Colonic mucosa (tissue), 4 donors: ENCODE measurements at regions not wholly inside any gene's neighbourhood (a gene's known extent, or its start where the extent isn't known, plus 50 kb on each side); places are given as distances from the start of the nearest gene placed in this dataset.

Experiments used
- DNase-seq: peaks from one replicate; pipeline ENCODE4 v3.0.0-alpha.2; 2020
- H3K27ac ChIP-seq: fragments of 200-600 bp; one replicate; pipeline ENCODE4 v1.8.0; 2021
- H3K27me3 ChIP-seq: fragments of 200-600 bp; one replicate; pipeline ENCODE4 v1.8.0; 2021
- H3K36me3 ChIP-seq: fragments of 200-600 bp; one replicate; pipeline ENCODE4 v1.8.0; 2021
- H3K4me1 ChIP-seq: fragments of 200-600 bp; one replicate; pipeline ENCODE4 v1.8.0; 2021; ENCODE audit warnings: mild to moderate bottlenecking
- H3K4me3 ChIP-seq: fragments of 200-600 bp; one replicate; pipeline ENCODE4 v1.8.0; 2021
- H3K9ac ChIP-seq, 2 donors: one replicate each; pipeline ENCODE4 v1.7.0; 2013; ENCODE audit warnings: control low read depth in 2 of 2, low read depth in 2 of 2, low read length in 2 of 2
- H3K9me3 ChIP-seq: fragments of 200-600 bp; one replicate; pipeline ENCODE4 v1.8.0; 2021
- CTCF ChIP-seq: fragments of 200-600 bp; IDR thresholded peaks from one replicate; pipeline ENCODE4 v1.8.0; 2022; ENCODE audit warnings: antibody characterized with exemption, mild to moderate bottlenecking
- intact Hi-C: fragments of 100-400 bp; cut with DNase I; formaldehyde crosslinking; loops from one replicate; pipeline ENCODE4 v1.14.1; 2022
- donor health status: healthy.
- donor health status: DM: no; HTN: no; CAD: no.
- donor health status: DM: no; HTN: no; CAD: no.

GRCh38 chr11:127726367-127726766, 725.8 kb upstream of the KIRREL3 start:
- Histone ChIP-seq H3K9ac (no peak overlapping the region), H3K4me3 (no peak overlapping the region), H3K27me3 (no peaks in the 10 kb centered on the region), H3K9me3 (no peaks in the 10 kb centered on the region), H3K27ac (no peak overlapping the region), H3K36me3 (no peaks in the 10 kb centered on the region), H3K4me1 (no peaks in the 10 kb centered on the region)
- no peak for DNase-seq
- TF ChIP-seq CTCF: no peak
- intact Hi-C loops: no loop called here

GRCh38 chr11:127723714-127724113, 723.1 kb upstream of the KIRREL3 start:
- intact Hi-C loops: no loop called here
- H3K4me3 ChIP-seq: no peak overlapping the region
- no peak overlapping the region for H3K27ac ChIP-seq
- DNase-seq: no peak
- TF ChIP-seq CTCF: no peak
- no peaks in the 10 kb centered on the region for H3K4me1 ChIP-seq
- no peaks in the 10 kb centered on the region for H3K27me3 ChIP-seq
- H3K9me3 ChIP-seq: no peaks in the 10 kb centered on the region
- H3K9ac ChIP-seq: no peak overlapping the region
- H3K36me3 ChIP-seq: no peaks in the 10 kb centered on the region

DNA sequence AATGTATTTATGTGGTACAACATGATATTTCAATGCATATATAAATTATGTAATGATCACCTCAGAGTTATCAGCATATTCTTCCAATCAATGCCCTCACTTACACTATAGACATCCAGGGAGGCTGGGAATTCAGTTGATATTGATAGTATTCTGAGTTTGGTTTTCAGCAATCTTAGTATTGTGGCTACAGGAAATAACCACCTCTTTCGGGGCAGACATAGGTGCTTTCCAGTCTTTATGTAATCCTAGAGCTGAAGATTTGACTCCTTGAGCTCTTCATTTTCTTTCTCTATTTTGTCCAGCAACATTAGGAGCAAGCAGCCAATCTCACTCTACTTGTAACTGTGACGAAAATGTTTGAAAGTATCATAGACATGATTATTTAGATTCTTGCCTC, 712.7 kb upstream of the KIRREL3 start:
- Histone ChIP-seq H3K27me3 (no peaks in the 10 kb centered on the region), H3K4me3 (no peak overlapping the region), H3K9me3 (no peaks in the 10 kb centered on the region), H3K9ac (no peak overlapping the region), H3K27ac (no peak overlapping the region), H3K4me1 (no peaks in the 10 kb centered on the region), H3K36me3 (no peaks in the 10 kb centered on the region)
- no peak for DNase-seq
- intact Hi-C loops: no loop called here
- TF ChIP-seq CTCF: no peak

DNA sequence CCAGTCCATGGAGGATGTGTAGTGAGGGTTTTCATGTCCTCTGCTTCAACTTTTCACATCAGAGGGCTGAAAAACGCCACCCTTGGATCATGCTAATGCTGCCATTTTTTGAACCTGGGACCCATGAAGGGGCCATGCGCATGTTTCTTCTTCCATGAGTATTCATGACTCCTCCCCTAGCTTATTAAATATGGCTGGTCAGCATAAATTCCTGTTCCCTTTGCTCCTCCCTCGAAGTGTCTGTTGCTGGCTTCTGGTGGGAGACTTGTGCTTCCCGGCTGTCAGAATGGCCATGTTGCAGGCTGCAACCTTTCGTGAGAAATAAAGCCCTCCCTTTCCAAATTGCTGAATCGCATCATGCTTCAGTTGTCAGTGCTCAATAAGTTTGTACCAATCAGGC, 711.2 kb upstream of the KIRREL3 start:
- intact Hi-C loops: no loop called here
- Histone ChIP-seq H3K4me1 (no peaks in the 10 kb centered on the region), H3K9ac (no peak overlapping the region), H3K4me3 (no peak overlapping the region), H3K36me3 (no peaks in the 10 kb centered on the region), H3K27me3 (no peaks in the 10 kb centered on the region), H3K9me3 (no peaks in the 10 kb centered on the region), H3K27ac (no peak overlapping the region)
- no peak for DNase-seq
- no peak for TF ChIP-seq CTCF

GRCh38 chr11:127710831-127711230, 710.3 kb upstream of the KIRREL3 start:
- TF ChIP-seq CTCF: no peak
- H3K36me3 ChIP-seq: no peaks in the 10 kb centered on the region
- no peaks in the 10 kb centered on the region for H3K9me3 ChIP-seq
- intact Hi-C loops: no loop called here
- H3K27me3 ChIP-seq: no peaks in the 10 kb centered on the region
- DNase-seq: no peak
- no peak overlapping the region for H3K27ac ChIP-seq
- no peaks in the 10 kb centered on the region for H3K4me1 ChIP-seq
- no peak overlapping the region for H3K4me3 ChIP-seq
- no peak overlapping the region for H3K9ac ChIP-seq

DNA sequence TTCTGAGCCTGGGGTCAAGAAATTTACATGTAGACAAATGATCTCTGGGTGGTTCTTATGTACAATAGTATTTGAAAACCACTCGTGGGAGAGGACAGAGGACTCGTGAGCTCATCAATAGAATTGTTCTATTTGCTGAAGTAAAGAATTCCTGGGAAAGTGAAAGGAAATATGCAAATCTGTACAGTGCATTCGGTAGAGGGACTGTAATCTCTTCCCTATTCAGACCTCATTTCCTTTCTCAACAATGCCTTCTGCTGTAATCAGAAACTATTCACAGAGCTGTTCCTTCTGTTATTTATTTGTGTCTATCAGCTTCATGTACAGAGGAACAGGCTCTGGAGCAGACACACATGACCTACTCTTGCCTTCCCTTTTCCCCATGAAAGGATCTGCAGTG, 709.4 kb upstream of the KIRREL3 start:
- no peak for DNase-seq
- TF ChIP-seq CTCF: no peak
- intact Hi-C loops: no loop called here

More for the DNA sequence above, 709.4 kb upstream of the KIRREL3 start:
- no peaks in the 10 kb centered on the region for H3K9me3 ChIP-seq
- H3K27me3 ChIP-seq: no peaks in the 10 kb centered on the region
- H3K36me3 ChIP-seq: no peaks in the 10 kb centered on the region
- no peak overlapping the region for H3K4me3 ChIP-seq
- no peak overlapping the region for H3K9ac ChIP-seq
- H3K27ac ChIP-seq: no peak overlapping the region
- H3K4me1 ChIP-seq: no peaks in the 10 kb centered on the region
